Sigmoid colon (tissue), 4 donors: ENCODE measurements at regions not wholly inside any gene's neighbourhood (a gene's known extent, or its start where the extent isn't known, plus 50 kb on each side); places are given as distances from the start of the nearest gene placed in this dataset.

Experiments
- CTCF ChIP-seq, 4 experiments: fragments of 450-650 bp in 3 of 4; fragments of 200-600 bp in 1 of 4; IDR thresholded peaks; one replicate each; pipeline ENCODE4 v1.5.1; 2016 to 2019; ENCODE audit warnings: antibody characterized with exemption in 4 of 4, mild to moderate bottlenecking in 3 of 4, moderate library complexity in 2 of 4
- EP300 ChIP-seq, 4 donors: sonication (generic); formaldehyde crosslinking; IDR thresholded peaks; one replicate each; pipeline ENCODE4 v1.6.1; 2017; ENCODE audit warnings: antibody characterized with exemption in 4 of 4
- POLR2AphosphoS5 ChIP-seq, 4 donors: sonication (generic); formaldehyde crosslinking; IDR thresholded peaks; one replicate each; pipeline ENCODE4 v1.6.1; 2017; ENCODE audit warnings: antibody characterized with exemption in 4 of 4

- TF ChIP-seq CTCF (IDR thresholded peaks at IDR 0.05) = no peak
- no peak for TF ChIP-seq EP300 (IDR thresholded peaks at IDR 0.05)
- TF ChIP-seq POLR2AphosphoS5 (IDR thresholded peaks at IDR 0.05) = no peak
Measured at GRCh38 chrX:10062352-10062751, 94.4 kb upstream of the CLCN4 start.
